ENCODE measurements at regions not wholly inside any gene's neighbourhood (a gene's known extent, or its start where the extent isn't known, plus 50 kb on each side); places are given as distances from the start of the nearest gene placed in this dataset.

DNA sequence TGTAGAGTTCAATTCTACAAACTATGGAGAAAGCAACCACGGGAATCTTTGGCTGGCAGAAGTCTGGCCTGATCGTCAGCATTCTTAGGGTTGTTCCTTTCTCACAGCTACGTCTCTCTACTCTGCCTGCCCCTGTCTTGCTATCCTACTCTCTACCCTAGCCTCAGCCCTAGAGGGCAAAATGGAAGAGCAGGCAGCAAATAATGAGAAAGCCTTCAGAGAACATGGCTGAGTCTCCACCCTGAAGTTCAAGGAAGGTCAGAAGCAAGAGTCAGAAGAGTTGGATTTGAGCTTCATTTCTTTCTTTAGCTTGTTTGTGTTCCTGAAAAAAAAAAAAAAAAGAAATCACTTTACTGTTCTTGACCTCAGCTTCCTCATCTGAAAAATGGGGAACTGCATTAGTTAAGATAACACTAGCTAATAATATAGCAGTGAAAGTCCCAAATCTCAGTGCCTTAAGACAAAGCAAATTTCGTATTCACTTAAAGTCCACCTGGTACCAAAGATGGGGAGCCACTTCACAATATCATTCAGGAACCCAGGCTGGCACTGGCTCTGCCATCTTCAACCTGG is 50.2 kb upstream of the CCND2 start:
- Histone ChIP-seq H3K9me3 (ENCODE audit: control insufficient read depth, insufficient read depth, low read length) (no peaks in the 10 kb centered on the region), H3K4me1 (ENCODE audit: insufficient read depth, low read length) (peaks cover 4% of the 10 kb centered on the region; the same call in 1 of the 2 replicates), H3K9ac (ENCODE audit: low read depth, low read length) (no peak overlapping the region), H3K36me3 (ENCODE audit: insufficient read depth, low read length) (no peaks in the 10 kb centered on the region)

GRCh38 chr12:4221258-4221620 is 52.3 kb upstream of the CCND2 start:
- H3K4me1 ChIP-seq (ENCODE audit: insufficient read depth, low read length), result 0 out of 2 replicates have a peak, but pooled peaks cover 3% of the 10 kb centered on the region
- no peaks in the 10 kb centered on the region for H3K9me3 ChIP-seq (ENCODE audit: control insufficient read depth, insufficient read depth, low read length)
- no peaks in the 10 kb centered on the region for H3K36me3 ChIP-seq (ENCODE audit: insufficient read depth, low read length)
- H3K9ac ChIP-seq (ENCODE audit: low read depth, low read length), result no peak overlapping the region

- no peaks in the 10 kb centered on the region for H3K36me3 ChIP-seq (ENCODE audit: insufficient read depth, low read length)
- 0 out of 2 replicates have a peak, but pooled peaks cover 5% of the 10 kb centered on the region for H3K4me1 ChIP-seq (ENCODE audit: insufficient read depth, low read length)
- H3K9ac ChIP-seq (ENCODE audit: low read depth, low read length), result no peak overlapping the region
- no peaks in the 10 kb centered on the region for H3K9me3 ChIP-seq (ENCODE audit: control insufficient read depth, insufficient read depth, low read length)
Observed at GRCh38 chr12:4220536-4221257, 52.9 kb upstream of the CCND2 start.

DNA sequence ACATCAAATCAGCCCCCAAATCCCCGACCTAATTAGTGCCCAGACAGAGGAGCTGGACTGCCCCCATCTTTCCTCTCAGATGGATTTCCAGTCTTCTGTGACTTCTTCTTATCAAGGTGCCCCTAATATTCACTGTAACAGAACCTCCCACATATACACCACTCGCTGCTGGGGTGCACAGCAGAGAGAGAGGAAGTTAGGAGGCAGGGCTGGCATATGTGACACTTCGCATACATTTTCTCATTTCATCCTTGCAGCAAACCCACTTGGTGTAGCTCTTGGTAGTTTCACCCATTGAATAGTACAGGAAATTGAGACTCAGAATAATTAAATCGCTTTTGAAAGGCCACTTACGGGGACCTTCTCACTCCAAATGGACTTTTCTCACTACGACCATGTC is 56.5 kb upstream of the CCND2 start:
- no peaks in the 10 kb centered on the region for H3K36me3 ChIP-seq (ENCODE audit: insufficient read depth, low read length)
- H3K4me1 ChIP-seq (ENCODE audit: insufficient read depth, low read length), result 0 out of 2 replicates have a peak, but pooled peaks cover 5% of the 10 kb centered on the region

DNA sequence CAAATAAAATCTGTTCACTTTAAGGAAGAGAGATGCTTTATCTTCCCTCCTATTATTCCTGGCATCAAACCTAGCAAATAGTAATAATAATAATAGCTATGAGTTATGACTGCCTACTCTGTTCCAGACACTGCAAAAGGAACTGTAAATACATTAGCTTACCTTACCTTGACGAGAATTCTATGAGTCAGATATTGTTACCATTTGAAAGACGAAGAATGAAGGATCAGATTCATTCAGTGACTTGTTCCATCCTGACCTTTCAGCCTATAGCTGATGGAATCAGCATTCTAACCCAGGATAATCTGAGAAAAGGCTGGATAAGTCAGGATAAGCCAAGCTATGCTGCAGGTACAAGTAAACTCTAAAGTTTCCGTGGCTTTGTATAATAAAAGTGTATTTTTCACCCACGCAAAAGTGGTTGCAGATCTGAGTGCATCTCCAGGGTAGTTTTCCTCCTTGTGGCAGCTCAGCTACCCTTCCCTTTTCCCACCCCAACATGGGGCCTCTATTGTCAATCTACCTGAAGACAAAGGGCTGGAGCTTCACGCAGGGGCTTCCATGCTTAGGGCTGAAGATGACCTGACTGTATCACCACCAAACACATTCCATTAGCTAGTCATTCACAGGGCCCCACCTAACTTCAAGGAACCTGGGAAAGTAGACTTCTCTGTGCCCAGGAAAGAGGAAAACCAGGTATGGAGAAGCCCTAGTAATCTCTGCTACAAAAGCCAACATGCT is 57.2 kb upstream of the CCND2 start:
- Histone ChIP-seq H3K9ac (ENCODE audit: low read depth, low read length) (no peak overlapping the region), H3K36me3 (ENCODE audit: insufficient read depth, low read length) (no peaks in the 10 kb centered on the region), H3K4me1 (ENCODE audit: insufficient read depth, low read length) (0 out of 2 replicates have a peak, but pooled peaks cover 5% of the 10 kb centered on the region), H3K9me3 (ENCODE audit: control insufficient read depth, insufficient read depth, low read length) (no peaks in the 10 kb centered on the region)

More for the DNA sequence above, 56.5 kb upstream of the CCND2 start:
- no peaks in the 10 kb centered on the region for H3K9me3 ChIP-seq (ENCODE audit: control insufficient read depth, insufficient read depth, low read length)
- H3K9ac ChIP-seq (ENCODE audit: low read depth, low read length), result no peak overlapping the region

DNA sequence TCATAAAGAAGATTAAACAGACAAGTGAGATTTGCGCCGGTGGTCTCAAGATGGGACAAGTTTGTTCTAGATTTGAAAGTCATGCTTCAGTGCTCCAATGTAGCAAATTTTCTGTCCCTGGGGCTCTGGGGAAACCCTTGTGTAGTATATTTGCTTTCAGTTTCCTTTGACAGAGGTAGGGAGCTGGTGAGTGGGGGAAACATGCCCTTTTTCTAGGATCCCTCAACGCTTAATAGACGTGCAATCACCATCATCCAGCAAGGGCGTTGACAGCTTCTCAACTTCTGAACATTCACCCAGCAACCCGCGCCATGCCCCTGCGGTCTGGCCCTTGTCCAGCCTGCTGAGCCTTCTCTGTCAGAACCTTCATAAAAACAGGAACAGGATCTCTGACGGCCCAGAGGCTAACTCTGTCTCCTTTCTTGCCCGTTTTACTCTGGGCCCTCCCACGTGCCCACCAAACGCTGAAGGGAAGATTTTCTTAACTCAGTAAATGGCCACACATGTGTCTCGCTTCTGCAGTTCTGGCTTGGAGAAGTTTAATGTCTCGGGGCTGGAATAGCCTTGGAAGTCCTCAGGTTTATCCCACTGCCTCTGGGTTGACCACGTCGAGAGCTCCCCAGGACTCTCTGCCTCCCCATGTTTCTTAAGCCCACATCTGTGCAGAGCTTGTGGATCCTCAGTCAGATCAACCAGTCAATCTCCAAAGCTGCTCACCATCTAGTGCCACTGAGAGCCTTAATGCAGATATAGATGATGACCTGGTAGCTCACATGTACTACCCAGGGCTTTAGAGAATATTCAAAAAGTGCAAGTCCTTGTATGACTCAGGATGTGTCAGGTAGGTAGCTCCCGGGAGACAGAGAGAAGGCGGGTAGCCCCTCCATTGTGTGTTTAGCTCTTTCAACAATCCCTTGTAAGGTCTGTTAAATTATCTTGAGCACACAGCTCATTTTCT is 58.1 kb upstream of the CCND2 start:
- Histone ChIP-seq H3K9ac (ENCODE audit: low read depth, low read length) (no peak overlapping the region), H3K9me3 (ENCODE audit: control insufficient read depth, insufficient read depth, low read length) (no peaks in the 10 kb centered on the region), H3K4me1 (ENCODE audit: insufficient read depth, low read length) (0 out of 2 replicates have a peak, but pooled peaks cover 5% of the 10 kb centered on the region), H3K36me3 (ENCODE audit: insufficient read depth, low read length) (no peaks in the 10 kb centered on the region)

- no peaks in the 10 kb centered on the region for H3K9me3 ChIP-seq (ENCODE audit: control insufficient read depth, insufficient read depth, low read length)
- 0 out of 2 replicates have a peak, but pooled peaks cover 5% of the 10 kb centered on the region for H3K4me1 ChIP-seq (ENCODE audit: insufficient read depth, low read length)
- H3K9ac ChIP-seq (ENCODE audit: low read depth, low read length), result no peak overlapping the region
- no peaks in the 10 kb centered on the region for H3K36me3 ChIP-seq (ENCODE audit: insufficient read depth, low read length)
Observed at GRCh38 chr12:4214877-4215228, 58.7 kb upstream of the CCND2 start.

GRCh38 chr12:4213471-4213870 is 60.1 kb upstream of the CCND2 start:
- Histone ChIP-seq H3K36me3 (ENCODE audit: insufficient read depth, low read length) (no peaks in the 10 kb centered on the region), H3K4me1 (ENCODE audit: insufficient read depth, low read length) (0 out of 2 replicates have a peak, but pooled peaks cover 5% of the 10 kb centered on the region), H3K9ac (ENCODE audit: low read depth, low read length) (no peak overlapping the region), H3K9me3 (ENCODE audit: control insufficient read depth, insufficient read depth, low read length) (no peaks in the 10 kb centered on the region)

DNA sequence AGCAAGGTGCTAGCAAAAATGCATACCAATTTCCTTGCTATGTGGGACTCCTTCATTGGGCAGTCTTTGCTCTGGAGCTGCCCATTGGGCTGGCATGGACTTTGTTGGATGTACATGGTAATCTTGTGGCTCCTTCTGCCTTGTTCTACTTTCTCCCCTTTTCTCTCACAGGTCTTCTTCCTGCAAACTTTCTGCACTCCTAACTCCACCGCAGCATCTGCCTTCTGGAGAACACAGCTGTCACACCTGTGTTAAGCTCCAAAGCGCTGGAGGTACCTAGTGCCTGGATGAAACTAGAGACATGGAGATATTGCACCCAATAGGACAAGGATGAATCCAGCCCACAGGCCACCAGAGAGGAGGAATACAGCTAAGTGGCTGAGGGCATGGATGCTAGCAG is 60.7 kb upstream of the CCND2 start:
- H3K9me3 ChIP-seq (ENCODE audit: control insufficient read depth, insufficient read depth, low read length), result no peaks in the 10 kb centered on the region
- H3K4me1 ChIP-seq (ENCODE audit: insufficient read depth, low read length), result 0 out of 2 replicates have a peak, but pooled peaks cover 5% of the 10 kb centered on the region
- H3K36me3 ChIP-seq (ENCODE audit: insufficient read depth, low read length), result no peaks in the 10 kb centered on the region
- no peak overlapping the region for H3K9ac ChIP-seq (ENCODE audit: low read depth, low read length)

DNA sequence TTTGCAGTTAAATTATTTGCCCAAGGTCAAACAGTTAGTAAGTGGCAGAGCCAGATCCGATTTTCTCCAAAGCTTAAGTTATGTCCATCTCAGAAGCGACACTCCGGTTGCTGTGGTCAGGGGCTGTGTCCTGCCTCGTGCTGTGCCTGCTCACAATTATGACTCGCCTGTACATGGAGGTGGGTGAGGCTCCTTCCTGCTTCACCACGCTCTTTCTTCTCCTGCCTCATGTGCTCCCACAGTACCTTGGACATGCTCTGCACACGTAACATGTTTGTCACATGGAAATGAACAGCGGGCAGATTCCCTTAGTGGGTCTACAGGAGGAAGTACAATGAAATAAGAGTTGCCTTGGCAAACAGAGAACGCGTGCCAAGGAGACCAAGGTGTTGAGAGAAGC is 62.2 kb upstream of the CCND2 start:
- Histone ChIP-seq H3K9ac (ENCODE audit: low read depth, low read length) (no peak overlapping the region), H3K4me1 (ENCODE audit: insufficient read depth, low read length) (0 out of 2 replicates have a peak, but pooled peaks cover 4% of the 10 kb centered on the region), H3K9me3 (ENCODE audit: control insufficient read depth, insufficient read depth, low read length) (no peaks in the 10 kb centered on the region), H3K36me3 (ENCODE audit: insufficient read depth, low read length) (no peaks in the 10 kb centered on the region)

GRCh38 chr12:4210183-4210582 is 63.4 kb upstream of the CCND2 start:
- 0 out of 2 replicates have a peak, but pooled peaks cover 3% of the 10 kb centered on the region for H3K4me1 ChIP-seq (ENCODE audit: insufficient read depth, low read length)
- no peaks in the 10 kb centered on the region for H3K36me3 ChIP-seq (ENCODE audit: insufficient read depth, low read length)
- H3K9ac ChIP-seq (ENCODE audit: low read depth, low read length), result no peak overlapping the region
- no peaks in the 10 kb centered on the region for H3K9me3 ChIP-seq (ENCODE audit: control insufficient read depth, insufficient read depth, low read length)

DNA sequence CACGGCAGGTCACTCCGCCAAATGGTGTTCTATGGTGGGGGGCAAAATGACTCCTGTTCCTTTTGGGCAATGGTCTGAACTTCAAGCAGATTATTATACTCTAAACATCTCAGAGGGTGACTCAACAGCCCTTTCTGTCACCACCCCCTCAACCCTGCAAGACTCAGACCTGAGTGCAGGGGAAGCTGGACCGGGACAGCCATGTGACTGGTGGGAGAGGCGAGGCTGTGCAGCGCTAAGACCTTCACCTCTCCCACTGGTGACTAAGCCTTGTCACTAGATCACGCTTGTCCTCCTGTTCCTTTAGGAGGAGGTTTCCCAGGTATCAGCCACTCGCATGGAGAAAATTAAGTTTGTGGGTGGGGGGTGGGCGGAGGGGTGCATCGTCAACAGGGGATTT is 67.1 kb upstream of the CCND2 start:
- Histone ChIP-seq H3K36me3 (ENCODE audit: insufficient read depth, low read length) (no peaks in the 10 kb centered on the region), H3K9ac (ENCODE audit: low read depth, low read length) (no peak overlapping the region), H3K9me3 (ENCODE audit: control insufficient read depth, insufficient read depth, low read length) (no peaks in the 10 kb centered on the region), H3K4me1 (ENCODE audit: insufficient read depth, low read length) (peaks cover 30% of the 10 kb centered on the region)

DNA sequence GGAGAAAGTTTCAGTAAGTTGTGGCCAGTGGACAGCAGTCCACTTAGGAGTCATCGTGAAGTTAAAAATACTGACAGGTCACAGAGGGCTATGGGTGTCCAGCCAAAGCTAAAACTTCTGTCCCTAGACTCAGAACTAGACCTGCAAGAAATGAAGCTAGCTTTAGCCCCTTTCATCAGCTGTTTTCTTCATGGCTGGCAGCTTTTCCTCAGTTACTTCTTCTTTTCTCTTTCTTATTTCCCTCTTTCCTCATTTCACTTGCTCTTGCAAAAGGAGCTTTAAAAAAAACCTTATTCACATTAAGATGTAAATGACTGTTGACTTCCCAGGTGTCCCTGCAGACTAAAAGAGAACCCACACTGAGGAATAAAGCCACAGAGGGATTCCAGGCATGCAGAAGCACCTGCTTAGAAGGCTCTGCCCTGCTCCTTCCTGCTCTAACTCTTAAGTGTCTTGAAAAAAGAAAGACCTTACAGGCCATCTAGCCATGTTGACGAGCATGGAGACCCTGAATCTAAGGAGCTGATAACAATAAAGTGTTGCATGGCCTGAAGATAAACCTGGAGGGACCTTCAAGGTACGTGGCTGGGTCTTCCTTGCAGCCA is 69.7 kb upstream of the CCND2 start:
- Histone ChIP-seq H3K9ac (ENCODE audit: low read depth, low read length) (no peak overlapping the region), H3K36me3 (ENCODE audit: insufficient read depth, low read length) (no peaks in the 10 kb centered on the region), H3K4me1 (ENCODE audit: insufficient read depth, low read length) (peaks cover 33% of the 10 kb centered on the region), H3K9me3 (ENCODE audit: control insufficient read depth, insufficient read depth, low read length) (no peaks in the 10 kb centered on the region)
